Vagina (tissue), 2 donors: ENCODE measurements at regions not wholly inside any gene's neighbourhood (a gene's known extent, or its start where the extent isn't known, plus 50 kb on each side); places are given as distances from the start of the nearest gene placed in this dataset.

ENCODE experiments used
- POLR2A ChIP-seq, 2 donors: fragments of 450-650 bp; IDR thresholded peaks; one replicate each; pipeline ENCODE4 v1.6.1; 2017; ENCODE audit warnings: antibody characterized with exemption in 2 of 2, mild to moderate bottlenecking in 2 of 2, moderate library complexity in 2 of 2
- POLR2AphosphoS5 ChIP-seq, 2 donors: sonication (generic); formaldehyde crosslinking; IDR thresholded peaks; one replicate each; pipeline ENCODE4 v1.9.0; 2017; ENCODE audit warnings: antibody characterized with exemption in 2 of 2, mild to moderate bottlenecking in 2 of 2, low read depth in 1 of 2; ENCODE audit not compliant: insufficient read depth in 1 of 2
- TF ChIP-seq, protein P1 (sequence below), 3 experiments: fragments of 450-650 bp in 2 of 3; fragments of 200-600 bp in 1 of 3; sonication (generic) in 1 of 3; IDR thresholded peaks; one replicate each; pipeline ENCODE4 v1.5.1; 2017 to 2019; ENCODE audit warnings: antibody characterized with exemption in 3 of 3, mild to moderate bottlenecking in 2 of 3, moderate library complexity in 2 of 3

GRCh38 chr5:52339285-52339684 lies 448.4 kb upstream of the ITGA1 start:
- TF ChIP-seq, protein P1, sequence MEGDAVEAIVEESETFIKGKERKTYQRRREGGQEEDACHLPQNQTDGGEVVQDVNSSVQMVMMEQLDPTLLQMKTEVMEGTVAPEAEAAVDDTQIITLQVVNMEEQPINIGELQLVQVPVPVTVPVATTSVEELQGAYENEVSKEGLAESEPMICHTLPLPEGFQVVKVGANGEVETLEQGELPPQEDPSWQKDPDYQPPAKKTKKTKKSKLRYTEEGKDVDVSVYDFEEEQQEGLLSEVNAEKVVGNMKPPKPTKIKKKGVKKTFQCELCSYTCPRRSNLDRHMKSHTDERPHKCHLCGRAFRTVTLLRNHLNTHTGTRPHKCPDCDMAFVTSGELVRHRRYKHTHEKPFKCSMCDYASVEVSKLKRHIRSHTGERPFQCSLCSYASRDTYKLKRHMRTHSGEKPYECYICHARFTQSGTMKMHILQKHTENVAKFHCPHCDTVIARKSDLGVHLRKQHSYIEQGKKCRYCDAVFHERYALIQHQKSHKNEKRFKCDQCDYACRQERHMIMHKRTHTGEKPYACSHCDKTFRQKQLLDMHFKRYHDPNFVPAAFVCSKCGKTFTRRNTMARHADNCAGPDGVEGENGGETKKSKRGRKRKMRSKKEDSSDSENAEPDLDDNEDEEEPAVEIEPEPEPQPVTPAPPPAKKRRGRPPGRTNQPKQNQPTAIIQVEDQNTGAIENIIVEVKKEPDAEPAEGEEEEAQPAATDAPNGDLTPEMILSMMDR (IDR thresholded peaks at IDR 0.05) = no peak
- no peak for TF ChIP-seq POLR2A (IDR thresholded peaks at IDR 0.05)
- TF ChIP-seq POLR2AphosphoS5 (IDR thresholded peaks at IDR 0.05; ENCODE audit: insufficient read depth in 1 of 2, low read depth in 1 of 2) = no peak
